HG03469 (cell line): ENCODE measurements at regions not wholly inside any gene's neighbourhood (a gene's known extent, or its start where the extent isn't known, plus 50 kb on each side); places are given as distances from the start of the nearest gene placed in this dataset.

Experiments used
- ATAC-seq: cut with Tn5 transposase; IDR thresholded peaks from one replicate; pipeline ENCODE4 v1.9.1; 2021; ENCODE audit warnings: mild to moderate bottlenecking, moderate library complexity, moderate number of reproducible peaks; ENCODE audit not compliant: unreplicated experiment

GRCh38 chr6:144646093-144647056 lies 361.2 kb downstream of the UTRN start:
- ATAC-seq = no peak

- no peak for ATAC-seq
Measured at GRCh38 chr6:144647406-144647964, 362.4 kb downstream of the UTRN start.

- no peak for ATAC-seq
Measured at GRCh38 chr6:144647971-144648651, 363.0 kb downstream of the UTRN start.

- no peak for ATAC-seq
Measured at GRCh38 chr6:144649085-144649484, 363.9 kb downstream of the UTRN start.

GRCh38 chr6:144651234-144651633 lies 366.1 kb downstream of the UTRN start:
- ATAC-seq = no peak

- no peak for ATAC-seq
Measured at GRCh38 chr6:144652292-144652891, 367.3 kb downstream of the UTRN start.

- ATAC-seq = peak; percentile 91
Measured at GRCh38 chr6:144653885-144654505, 368.9 kb downstream of the UTRN start.

GRCh38 chr6:144654506-144654905 lies 369.4 kb downstream of the UTRN start:
- no peak for ATAC-seq

GRCh38 chr6:144655376-144655775 lies 370.2 kb downstream of the UTRN start:
- ATAC-seq = no peak

GRCh38 chr6:144657691-144658090 lies 372.6 kb downstream of the UTRN start:
- no peak for ATAC-seq

GRCh38 chr6:144659202-144660182 lies 374.4 kb downstream of the UTRN start:
- ATAC-seq = no peak

- no peak for ATAC-seq
Measured at GRCh38 chr6:144660561-144661115, 375.5 kb downstream of the UTRN start.

GRCh38 chr6:144661116-144661806 lies 376.1 kb downstream of the UTRN start:
- no peak for ATAC-seq

- ATAC-seq = no peak
Measured at GRCh38 chr6:144662812-144663365, 377.8 kb downstream of the UTRN start.

- ATAC-seq = no peak
Measured at GRCh38 chr6:144664281-144664680, 379.1 kb downstream of the UTRN start.

GRCh38 chr6:144664947-144665346 lies 379.8 kb downstream of the UTRN start:
- no peak for ATAC-seq

- no peak for ATAC-seq
Measured at GRCh38 chr6:144665932-144666450, 380.9 kb downstream of the UTRN start.

GRCh38 chr6:144666781-144667180 lies 381.6 kb downstream of the UTRN start:
- ATAC-seq = no peak
